ENCODE measurements at regions not wholly inside any gene's neighbourhood (a gene's known extent, or its start where the extent isn't known, plus 50 kb on each side); places are given as distances from the start of the nearest gene placed in this dataset.

GRCh38 chr16:26198221-26198620 is 506.5 kb downstream of the HS3ST4 start:
- Histone ChIP-seq H3K27ac (no peak overlapping the region), H3K9me3 (no peaks in the 10 kb centered on the region), H3K27me3 (no peaks in the 10 kb centered on the region), H3K4me3 (no peak overlapping the region), H3K36me3 (no peaks in the 10 kb centered on the region), H3K4me1 (no peaks in the 10 kb centered on the region)
- DNase-seq (ENCODE audit: extremely low spot score in 2 of 2), result no peak
- TF ChIP-seq POLR2A (IDR thresholded peaks at IDR 0.05) (no peak), POLR2AphosphoS5 (IDR thresholded peaks at IDR 0.05; ENCODE audit: insufficient read depth in 1 of 2, low read depth in 1 of 2) (no peak)
- TF ChIP-seq, protein P1, sequence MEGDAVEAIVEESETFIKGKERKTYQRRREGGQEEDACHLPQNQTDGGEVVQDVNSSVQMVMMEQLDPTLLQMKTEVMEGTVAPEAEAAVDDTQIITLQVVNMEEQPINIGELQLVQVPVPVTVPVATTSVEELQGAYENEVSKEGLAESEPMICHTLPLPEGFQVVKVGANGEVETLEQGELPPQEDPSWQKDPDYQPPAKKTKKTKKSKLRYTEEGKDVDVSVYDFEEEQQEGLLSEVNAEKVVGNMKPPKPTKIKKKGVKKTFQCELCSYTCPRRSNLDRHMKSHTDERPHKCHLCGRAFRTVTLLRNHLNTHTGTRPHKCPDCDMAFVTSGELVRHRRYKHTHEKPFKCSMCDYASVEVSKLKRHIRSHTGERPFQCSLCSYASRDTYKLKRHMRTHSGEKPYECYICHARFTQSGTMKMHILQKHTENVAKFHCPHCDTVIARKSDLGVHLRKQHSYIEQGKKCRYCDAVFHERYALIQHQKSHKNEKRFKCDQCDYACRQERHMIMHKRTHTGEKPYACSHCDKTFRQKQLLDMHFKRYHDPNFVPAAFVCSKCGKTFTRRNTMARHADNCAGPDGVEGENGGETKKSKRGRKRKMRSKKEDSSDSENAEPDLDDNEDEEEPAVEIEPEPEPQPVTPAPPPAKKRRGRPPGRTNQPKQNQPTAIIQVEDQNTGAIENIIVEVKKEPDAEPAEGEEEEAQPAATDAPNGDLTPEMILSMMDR (IDR thresholded peaks at IDR 0.05), result no peak
- intact Hi-C loops (cut with DNase I), result no loop called here

DNA sequence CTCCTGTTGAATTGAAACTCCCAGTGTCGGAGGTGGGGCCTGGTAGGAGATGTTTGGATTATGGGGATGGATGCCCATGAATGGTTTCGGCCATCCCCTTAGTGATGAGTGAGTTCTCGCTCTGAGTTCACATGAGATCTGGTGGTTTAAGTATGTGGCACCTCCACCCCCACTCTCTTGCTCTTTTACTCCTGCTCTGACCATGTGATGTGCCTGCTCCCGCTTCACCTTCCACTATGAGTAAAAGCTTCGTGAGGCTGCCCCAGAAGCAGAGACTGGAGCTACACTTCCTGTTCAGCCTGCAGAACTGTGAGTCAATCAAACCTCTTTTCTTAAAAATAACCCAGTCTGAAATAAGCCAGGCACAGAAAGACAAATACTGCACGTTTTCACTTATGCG is 512.4 kb downstream of the HS3ST4 start:
- H3K27ac ChIP-seq, result no peak overlapping the region
- no peak for TF ChIP-seq POLR2A (IDR thresholded peaks at IDR 0.05)
- no peak for TF ChIP-seq POLR2AphosphoS5 (IDR thresholded peaks at IDR 0.05; ENCODE audit: insufficient read depth in 1 of 2, low read depth in 1 of 2)
- TF ChIP-seq, protein P1 (IDR thresholded peaks at IDR 0.05), result no peak
- no peaks in the 10 kb centered on the region for H3K36me3 ChIP-seq
- no peaks in the 10 kb centered on the region for H3K27me3 ChIP-seq
- no peaks in the 10 kb centered on the region for H3K9me3 ChIP-seq
- intact Hi-C loops (cut with DNase I), result no loop called here
- no peak for DNase-seq (ENCODE audit: extremely low spot score in 2 of 2)
- H3K4me3 ChIP-seq, result no peak overlapping the region
- no peaks in the 10 kb centered on the region for H3K4me1 ChIP-seq

GRCh38 chr16:26211542-26211941 is 519.8 kb downstream of the HS3ST4 start:
- Histone ChIP-seq H3K9me3 (no peaks in the 10 kb centered on the region), H3K4me3 (no peak overlapping the region), H3K27me3 (no peaks in the 10 kb centered on the region), H3K4me1 (no peaks in the 10 kb centered on the region), H3K27ac (no peak overlapping the region), H3K36me3 (no peaks in the 10 kb centered on the region)
- no peak for DNase-seq (ENCODE audit: extremely low spot score in 2 of 2)
- TF ChIP-seq, protein P1 (IDR thresholded peaks at IDR 0.05), result no peak
- no peak for TF ChIP-seq POLR2AphosphoS5 (IDR thresholded peaks at IDR 0.05; ENCODE audit: insufficient read depth in 1 of 2, low read depth in 1 of 2)
- TF ChIP-seq POLR2A (IDR thresholded peaks at IDR 0.05), result no peak
- intact Hi-C loops (cut with DNase I), result no loop called here

GRCh38 chr16:26212599-26212998 is 520.8 kb downstream of the HS3ST4 start:
- Histone ChIP-seq H3K27ac (no peak overlapping the region), H3K27me3 (no peaks in the 10 kb centered on the region), H3K36me3 (no peaks in the 10 kb centered on the region), H3K4me1 (no peaks in the 10 kb centered on the region), H3K9me3 (no peaks in the 10 kb centered on the region), H3K4me3 (no peak overlapping the region)
- intact Hi-C loops (cut with DNase I), result no loop called here
- DNase-seq (ENCODE audit: extremely low spot score in 2 of 2), result no peak
- TF ChIP-seq, protein P1 (IDR thresholded peaks at IDR 0.05), result no peak
- TF ChIP-seq POLR2A (IDR thresholded peaks at IDR 0.05) (no peak), POLR2AphosphoS5 (IDR thresholded peaks at IDR 0.05; ENCODE audit: insufficient read depth in 1 of 2, low read depth in 1 of 2) (no peak)

DNA sequence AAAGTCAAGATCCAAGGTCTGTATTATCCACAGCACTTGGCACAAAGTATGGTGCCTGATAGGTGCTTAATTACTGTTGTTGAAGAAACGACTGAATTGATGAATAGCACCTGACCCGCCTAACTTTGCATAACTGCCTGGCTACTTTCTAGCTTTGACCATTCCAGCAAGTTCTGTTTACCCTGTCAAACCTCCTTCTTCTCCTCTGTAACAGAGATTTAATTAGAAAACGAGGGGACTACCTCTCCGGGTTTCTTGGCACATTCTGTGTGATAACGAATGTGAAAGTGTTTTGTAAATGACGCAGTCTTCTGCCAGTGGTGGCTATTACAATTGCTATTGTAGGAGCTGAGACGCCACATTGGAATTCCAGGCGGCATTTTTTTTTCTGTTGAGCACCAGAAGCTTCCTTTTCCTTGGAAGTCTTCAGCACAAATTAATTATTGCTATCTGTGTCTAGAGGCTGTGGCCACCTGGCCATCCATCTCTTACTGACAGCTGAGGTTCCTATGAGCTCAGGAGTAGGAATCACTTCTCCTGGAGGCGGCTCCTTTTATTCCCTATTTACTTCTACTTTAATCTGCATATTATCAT is 522.9 kb downstream of the HS3ST4 start:
- Histone ChIP-seq H3K4me3 (no peak overlapping the region), H3K4me1 (no peaks in the 10 kb centered on the region), H3K9me3 (no peaks in the 10 kb centered on the region), H3K27me3 (no peaks in the 10 kb centered on the region), H3K27ac (no peak overlapping the region), H3K36me3 (no peaks in the 10 kb centered on the region)
- intact Hi-C loops (cut with DNase I), result no loop called here
- TF ChIP-seq POLR2AphosphoS5 (IDR thresholded peaks at IDR 0.05; ENCODE audit: insufficient read depth in 1 of 2, low read depth in 1 of 2) (no peak), POLR2A (IDR thresholded peaks at IDR 0.05) (no peak)
- TF ChIP-seq, protein P1 (IDR thresholded peaks at IDR 0.05), result no peak
- DNase-seq (ENCODE audit: extremely low spot score in 2 of 2), result no peak

All from vagina (tissue), 2 donors.